PC-9 (cell line): ENCODE measurements at regions not wholly inside any gene's neighbourhood (a gene's known extent, or its start where the extent isn't known, plus 50 kb on each side); places are given as distances from the start of the nearest gene placed in this dataset.

Experiments used
- CTCF ChIP-seq: fragments of 200-600 bp; sonication (generic); conservative IDR thresholded peaks from 2 replicates; pipeline ENCODE4 v1.6.1; 2017; ENCODE audit warnings: mixed run types, antibody characterized with exemption, mild to moderate bottlenecking, moderate library complexity
- EZH2 ChIP-seq: fragments of 200-600 bp; sonication (generic); IDR thresholded peaks from 2 replicates; pipeline ENCODE4 v1.8.0; 2017; ENCODE audit warnings: antibody characterized with exemption, low read depth

GRCh38 chr9:8157683-8158324, 358.2 kb upstream of the DMAC1 start:
- no peak for TF ChIP-seq CTCF
- TF ChIP-seq EZH2 = no peak
